SW480 (cell line): ENCODE measurements at regions not wholly inside any gene's neighbourhood (a gene's known extent, or its start where the extent isn't known, plus 50 kb on each side); places are given as distances from the start of the nearest gene placed in this dataset.
A peak's percentile ranks its signal among the peaks of the same experiment; 100 is the strongest.

Source experiments
- DNase-seq: peaks from one replicate; pipeline ENCODE4 v3.0.0-alpha.2; 2016; ENCODE audit warnings: low spot score

DNA sequence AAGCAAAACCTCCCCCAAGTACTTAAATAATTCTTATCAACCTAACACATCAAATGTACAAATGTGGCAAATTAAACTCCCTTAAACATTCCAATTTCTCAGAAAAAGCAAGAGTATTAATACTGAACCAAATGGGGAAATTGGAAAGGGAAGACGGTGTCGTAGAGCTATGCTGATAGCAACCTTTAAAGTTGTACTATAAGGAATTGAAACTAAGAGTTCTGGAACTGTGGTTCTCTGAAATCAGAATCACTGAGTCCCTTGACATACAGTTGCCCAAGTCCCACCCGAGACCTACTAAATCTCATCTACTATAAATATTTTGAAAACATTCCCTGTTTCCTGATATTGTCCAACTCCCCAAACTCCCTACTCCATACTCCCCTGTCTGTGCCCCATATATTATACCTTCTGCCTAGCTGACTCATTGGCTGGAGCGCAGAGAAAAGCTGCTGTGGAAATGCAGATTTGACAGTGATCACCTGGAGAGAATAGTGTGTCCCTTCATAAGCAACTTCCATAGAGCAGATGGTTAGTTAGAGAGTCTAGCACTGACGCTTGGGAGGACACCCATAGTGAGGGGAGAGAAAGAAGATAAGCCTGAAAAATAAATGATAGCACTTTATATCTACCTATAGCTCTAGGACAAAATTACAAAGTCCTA lies 51.4 kb upstream of the ITM2B start:
- DNase-seq: no peak

DNA sequence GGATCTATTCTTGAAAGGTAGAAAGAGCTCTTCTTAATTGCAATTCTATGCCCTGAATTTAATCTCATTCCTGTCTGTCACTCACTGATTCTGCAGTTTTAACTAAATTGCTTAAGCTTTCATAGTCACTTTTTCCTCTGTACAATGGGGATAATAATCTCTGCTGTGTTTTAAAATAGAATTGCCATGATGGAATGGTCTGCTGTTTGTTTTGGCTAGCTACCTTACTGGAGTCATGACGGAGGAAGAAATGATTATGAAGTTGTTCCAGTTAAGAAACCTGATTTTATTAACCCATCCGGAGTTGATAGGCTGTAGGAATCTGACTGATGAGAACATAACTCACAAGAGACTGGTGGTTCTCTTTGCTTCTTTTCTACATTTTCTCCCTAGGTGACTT lies 54.9 kb upstream of the ITM2B start:
- no peak for DNase-seq

DNA sequence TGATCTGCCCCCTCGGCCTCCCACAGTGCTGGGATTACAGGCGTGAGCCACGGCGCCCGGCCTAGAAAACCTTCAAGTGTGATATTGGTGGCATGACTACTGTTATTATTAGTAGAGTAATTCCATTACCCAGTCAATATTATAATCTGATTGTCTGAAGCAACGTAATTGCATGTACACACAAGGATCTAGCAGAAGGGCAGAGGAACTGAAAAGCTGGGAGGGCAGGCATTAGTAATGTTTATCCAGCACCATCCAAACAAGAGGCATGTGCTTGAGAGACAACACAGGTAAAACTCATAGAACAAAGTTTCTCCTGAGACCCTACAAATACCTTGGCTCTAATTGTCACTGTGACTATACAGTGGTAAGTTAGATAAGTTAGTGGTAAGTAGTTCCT lies 56.2 kb upstream of the ITM2B start:
- no peak for DNase-seq

DNA sequence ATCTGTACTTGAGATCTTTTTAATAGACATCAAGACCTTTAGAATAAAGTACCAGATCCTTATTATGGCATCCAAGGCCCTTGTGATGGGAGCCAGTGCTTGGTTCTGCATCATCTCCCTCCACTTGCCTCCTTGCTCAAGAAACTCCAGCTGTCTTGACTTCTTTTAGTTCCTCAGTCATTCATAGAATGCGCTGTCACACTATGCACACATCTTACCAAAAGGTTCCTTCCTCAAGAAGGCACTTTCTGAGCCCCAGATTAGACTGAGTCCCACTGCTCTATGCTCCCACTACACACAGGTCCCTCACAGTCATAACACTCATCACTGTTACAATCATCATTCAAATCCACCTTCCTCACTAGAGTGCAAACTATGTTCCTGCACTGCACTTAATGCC lies 57.8 kb upstream of the ITM2B start:
- no peak for DNase-seq

DNA sequence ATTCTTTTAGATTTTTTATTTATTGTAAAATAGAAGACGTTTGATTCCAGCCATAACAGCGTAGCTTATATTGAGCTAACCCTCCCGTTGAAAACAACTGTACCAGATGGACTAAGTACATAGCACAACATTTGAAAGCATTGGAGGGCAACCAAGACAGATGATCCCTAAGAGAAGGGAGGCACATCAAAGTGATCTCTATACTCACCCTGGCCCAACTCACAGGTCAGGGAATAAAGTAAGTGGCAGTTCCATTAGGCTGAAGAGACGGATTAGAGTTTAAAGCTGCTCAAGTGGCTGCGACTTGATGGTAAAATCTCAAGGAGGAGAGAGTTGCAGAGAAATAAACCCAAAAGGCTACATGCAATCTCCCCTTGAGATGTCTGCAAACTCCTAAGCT lies 65.1 kb upstream of the ITM2B start:
- DNase-seq: no peak

DNA sequence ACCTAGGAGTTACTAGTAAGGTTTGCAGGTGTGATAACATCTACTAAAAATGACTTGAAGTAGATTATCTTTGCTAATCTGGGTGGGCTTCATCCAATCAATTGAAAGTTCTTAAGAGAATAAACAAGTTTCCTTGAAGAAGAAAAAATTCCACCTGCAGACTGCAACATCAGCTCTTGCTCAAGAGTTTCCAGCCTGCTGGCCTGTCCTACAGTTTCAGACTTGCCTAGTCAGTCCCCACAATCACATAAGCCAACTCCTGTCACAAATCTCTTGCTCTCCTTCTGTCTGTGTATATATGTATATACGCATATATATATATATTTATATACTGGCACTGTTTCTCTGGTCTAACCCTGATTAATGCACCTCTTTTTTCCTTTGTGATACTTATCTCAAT lies 67.3 kb upstream of the ITM2B start:
- DNase-seq: no peak

DNA sequence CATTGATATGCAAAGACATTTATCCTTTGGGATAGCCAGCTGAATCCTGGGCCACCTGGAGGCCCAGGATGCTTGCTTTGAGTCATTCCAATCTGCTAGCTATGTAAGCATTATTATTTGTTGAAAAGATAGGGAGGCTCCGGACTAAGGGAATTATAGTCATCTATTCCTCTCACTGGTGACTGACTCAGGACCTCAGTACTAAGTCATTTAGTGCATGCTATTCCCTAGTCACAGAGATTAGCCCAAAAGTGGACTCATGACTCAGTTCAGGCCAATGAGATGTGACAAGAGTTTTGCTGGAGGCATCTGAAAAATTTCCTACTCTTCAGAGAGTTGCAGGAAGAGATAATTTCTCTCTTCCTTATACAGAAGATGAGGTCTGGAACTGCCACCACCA lies 67.9 kb upstream of the ITM2B start:
- DNase-seq: no peak

DNA sequence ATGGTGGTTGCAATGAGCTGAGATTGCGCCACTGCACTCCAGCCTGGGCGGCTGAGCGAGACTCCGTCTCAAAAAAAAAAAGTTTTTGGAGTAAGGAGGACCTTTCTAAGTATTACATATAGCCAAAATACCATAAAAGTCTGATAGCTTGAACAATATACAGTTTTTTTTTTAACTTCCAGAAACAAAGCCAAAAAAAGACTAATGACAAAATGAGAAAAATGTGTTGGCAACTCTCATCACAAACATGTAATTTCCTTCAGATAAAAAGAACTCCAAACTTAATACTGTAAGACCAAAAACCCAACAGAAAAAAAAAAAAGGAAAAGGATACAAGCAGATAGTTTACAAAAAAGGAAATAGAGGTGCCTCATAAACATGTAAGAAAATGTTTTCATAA lies 68.2 kb upstream of the MED4 start:
- DNase-seq: no peak

DNA sequence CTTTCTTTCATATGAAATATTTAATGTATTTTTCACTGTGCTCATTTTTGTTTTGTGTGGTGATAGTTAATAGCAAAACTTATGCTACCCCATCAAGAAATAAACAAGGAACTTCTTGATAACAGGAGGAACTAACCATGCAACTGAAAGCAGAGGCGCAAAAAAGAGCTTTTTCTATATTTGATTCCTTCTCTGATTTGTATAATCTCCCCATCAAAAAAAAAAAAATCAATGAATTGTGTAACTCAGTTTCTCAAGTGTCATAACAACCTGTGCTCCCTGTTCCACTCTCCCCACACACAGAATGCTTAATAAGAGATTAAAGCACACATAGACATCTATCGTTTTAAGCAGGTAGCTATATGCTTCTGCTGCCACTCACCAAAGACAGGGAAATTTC lies 67.3 kb upstream of the MED4 start:
- no peak for DNase-seq

DNA sequence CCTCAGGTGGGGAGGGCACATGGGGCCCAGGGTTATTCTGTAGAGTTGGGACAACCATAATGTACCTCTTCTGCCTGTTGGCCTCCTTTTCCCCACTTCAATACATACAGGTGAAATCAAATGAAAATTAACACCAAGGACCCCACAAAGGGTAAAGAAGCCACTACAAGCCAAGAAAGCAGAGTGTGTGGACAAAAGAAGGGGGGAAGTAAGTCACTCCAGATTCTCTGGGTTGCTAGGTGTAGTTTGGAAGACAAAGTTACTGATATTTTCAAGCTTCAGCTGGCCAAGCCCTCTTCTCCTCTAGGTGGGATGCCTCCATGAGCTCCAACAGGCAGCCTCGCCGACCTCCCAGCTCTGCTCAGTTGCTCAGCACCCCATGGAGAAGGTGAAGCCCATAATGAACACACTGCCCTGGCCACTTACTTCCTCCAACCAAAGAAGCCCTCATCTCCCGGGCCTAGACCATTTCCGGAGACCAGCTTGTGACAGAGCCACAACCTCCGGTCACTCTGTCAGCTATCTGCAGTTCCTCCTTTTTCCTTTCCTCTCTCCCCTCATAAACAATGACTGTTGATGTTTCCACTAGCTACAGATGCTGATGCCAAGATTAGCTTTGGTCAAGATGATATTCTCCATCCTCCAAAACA lies 66.8 kb upstream of the MED4 start:
- no peak for DNase-seq

DNA sequence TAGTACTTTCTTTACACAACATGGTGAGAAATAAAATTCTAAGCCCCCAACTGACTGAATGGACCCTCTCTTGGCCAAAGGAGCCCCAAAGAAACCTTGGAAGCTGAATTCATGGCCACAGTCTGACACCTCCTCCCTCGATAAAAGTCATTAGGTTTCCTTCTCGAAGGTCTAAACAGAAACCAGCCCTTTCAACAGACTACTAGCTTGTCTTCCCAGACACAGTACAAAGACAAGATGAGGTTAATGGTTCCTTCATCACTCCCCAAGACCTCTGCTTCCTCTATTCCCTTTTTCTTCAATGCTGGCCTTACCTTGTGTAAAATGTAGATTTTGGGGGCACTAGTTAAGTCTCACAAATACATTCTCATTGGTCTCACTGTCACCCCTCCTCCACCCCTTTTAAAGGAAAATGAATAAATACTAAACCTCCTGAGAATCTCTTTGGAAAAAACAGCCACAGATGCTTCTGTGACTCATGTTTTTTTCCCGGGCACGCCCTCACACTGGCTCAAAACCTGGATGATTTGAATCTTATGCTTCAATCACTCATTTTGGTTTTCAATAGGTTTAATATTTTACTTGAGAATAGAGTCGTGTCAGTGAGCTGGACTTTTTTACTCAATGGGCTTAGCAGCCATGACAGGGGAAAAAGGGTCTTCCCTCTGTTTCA lies 65.8 kb upstream of the MED4 start:
- no peak for DNase-seq

DNA sequence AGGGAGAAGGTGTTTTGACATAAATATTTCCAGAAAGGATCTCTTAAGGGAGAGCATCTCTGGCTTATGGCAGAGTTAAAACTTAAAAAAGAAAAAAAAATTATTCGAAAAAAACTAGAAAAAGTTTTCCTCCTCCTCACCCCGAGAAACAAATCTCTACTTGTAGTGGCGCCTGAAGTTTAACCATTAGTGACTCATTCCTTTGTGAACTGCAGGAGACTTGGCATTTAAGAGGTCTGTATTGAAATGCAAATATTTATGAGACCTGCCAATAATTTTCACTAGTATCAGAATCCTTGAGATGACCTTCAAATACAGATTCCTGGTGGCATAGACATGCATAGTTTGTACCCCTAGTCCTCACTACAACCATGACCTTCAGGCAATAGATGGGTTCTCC lies 64.9 kb upstream of the MED4 start:
- DNase-seq: no peak

DNA sequence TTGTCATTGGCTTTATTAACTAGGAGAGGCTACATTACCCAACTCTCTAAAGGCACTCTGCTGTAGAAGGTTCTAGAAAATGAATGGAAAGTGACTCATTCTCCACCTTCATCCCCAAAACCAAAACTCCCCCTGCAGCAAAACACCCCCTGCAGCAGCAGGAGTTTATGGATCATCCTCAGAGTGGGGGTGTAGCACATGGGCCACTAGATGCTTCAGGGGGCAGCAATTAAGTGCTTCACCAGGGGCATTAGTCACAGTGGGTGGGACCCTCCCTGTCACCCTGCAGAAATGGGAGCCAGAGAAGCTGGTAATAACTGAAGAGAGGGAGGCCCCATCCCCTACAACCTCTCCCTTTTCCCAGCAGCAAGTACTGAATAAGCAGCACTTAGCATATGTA lies 64.5 kb upstream of the MED4 start:
- no peak for DNase-seq

DNA sequence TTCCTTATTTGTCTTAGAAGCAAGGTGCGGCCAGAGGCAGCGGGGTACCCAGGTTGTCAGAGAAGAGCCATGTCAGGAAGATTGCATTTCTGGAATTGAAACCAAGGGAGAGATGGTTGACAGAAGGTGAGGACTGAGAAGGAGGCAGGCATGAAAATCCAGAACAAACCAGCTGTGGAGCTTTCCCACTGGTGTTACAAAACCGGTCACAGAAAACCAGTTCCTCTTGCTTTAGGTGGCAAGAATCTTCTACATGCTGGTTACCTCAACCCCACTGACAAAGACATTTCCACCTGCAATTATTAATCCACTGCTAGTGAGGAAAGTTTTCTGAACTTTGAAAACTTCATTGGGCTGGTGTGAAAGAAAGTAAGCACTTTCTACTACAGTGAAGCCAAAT lies 64.0 kb upstream of the MED4 start:
- no peak for DNase-seq

DNA sequence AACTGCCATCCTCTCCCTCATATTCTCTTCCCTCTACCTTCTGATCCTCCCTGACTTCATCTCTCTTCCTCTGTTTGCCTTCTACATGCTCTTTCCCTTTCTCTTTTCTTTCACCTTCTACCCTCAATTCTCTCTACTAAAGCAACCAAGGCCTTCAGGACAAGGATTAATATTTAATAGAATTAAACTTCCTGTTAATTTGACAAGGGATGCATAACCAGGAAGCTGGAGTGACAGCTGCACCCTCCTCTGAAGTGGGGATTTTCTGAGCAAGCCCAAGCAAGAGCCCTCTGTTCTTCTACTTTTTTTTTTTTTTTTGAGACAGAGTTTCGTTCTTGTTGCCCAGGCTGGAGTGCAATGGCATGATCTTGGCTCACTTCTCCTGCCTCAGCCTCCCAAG lies 63.4 kb upstream of the MED4 start:
- no peak for DNase-seq

DNA sequence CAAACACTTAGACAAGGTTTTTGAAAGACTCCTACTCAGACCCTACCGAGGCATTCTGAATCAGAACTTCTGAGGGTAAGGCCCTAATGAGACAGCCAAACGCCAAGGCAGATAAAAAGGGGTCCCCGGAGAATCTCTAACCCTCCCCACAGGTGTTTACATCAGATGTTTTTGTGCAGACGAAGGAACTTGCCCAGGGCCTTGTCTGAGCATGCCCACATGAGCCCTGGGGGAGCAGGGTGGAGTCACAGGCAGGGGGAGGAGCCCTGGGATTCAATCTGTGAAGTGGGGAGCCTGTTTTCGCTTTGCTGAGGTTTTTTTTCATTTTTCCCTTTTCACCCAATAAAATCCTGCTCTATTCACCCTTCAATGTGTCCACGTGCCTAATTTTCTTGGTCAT lies 61.6 kb upstream of the MED4 start:
- DNase-seq: no peak

DNA sequence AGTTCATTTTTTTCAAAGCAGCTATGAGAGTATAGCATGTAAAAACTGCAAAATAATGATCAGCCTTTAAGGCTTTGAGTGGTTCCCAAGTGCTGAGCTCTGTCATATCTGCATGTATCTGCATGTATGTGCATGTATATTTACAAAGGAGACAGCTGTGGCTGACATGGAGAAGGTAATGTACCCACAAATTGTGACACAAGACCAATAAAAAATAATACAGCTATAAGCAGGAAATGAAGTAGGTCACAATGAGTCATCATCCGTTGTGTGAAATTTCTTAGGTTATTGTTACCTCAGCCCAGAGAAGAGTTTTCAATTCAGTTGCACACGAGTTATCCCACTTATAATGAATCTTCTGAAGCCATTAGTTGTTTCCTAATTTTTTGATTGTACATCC lies 60.9 kb upstream of the MED4 start:
- DNase-seq: peak; percentile 85

DNA sequence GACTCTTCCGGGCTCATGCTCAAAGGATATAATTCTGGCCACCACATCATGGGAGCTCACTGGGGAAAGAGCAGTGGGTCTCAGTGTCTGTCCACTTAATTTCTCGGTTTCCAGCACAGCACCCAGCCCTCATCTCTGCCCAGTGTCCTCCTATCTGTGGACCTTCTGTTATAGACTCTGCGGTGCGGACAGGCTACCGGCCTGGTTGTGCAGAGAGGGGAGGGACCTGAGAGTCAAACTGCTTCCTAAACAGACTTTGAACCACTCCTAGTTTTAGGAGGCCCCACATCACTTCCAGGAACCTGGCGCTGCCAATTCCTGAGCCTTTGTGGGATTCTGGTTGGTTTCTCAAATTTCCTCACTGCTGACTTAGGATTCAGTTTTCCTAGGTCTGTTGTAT lies 59.8 kb upstream of the MED4 start:
- no peak for DNase-seq

DNA sequence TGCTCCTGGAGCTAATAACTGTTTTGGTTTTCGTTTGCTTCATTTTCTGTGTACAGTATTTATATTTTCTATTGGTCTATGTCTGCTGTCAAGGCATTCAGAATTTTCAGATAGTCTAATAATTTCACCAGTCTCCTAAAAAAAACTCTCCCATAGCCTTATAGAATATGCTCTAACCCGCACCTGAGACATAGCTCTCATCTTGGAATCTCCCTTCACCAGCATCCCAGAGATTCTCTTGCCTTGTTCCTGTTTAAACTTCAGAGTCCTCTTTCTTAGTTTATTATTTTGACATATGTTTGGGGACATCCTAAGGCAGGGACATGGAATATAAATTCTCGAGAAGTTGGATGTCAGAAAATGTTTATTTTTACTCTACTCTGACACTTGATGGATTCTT lies 58.3 kb upstream of the MED4 start:
- DNase-seq: no peak

DNA sequence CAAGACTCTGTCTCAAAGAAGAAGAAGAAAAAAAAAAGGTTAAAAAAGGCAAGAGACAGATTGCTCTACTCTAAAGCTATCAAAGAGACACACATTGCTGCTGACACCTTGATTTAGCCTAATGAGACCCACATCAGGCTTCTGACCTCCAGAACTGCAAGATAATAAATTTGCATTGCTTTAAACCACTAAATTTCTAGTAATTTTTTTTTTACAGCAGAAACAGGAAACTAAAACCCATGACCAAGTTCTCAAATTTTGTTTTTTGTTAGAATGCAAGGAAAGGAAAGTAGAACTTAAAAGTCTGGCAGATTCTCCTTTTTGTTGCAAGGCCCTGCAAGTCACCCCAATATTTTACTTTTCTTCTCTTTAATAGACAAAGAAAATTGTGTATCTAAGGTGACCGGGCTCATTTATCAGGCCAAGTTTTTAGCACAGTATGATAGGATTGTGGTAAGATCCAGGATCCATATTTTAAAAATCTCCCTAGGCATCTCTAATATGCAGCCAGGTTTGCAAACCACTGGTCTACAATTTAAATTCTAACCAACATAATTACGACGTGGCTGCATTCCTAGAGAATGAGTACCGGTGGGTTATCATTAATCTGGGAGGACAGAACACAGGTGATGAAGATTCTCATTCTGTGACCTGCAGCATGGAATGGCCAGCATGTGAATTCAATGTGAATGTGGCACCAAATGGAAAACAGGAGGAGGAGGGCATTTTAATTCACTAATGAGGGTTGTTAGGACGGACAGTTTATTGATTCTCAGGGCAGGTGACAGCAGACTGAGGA lies 56.7 kb upstream of the MED4 start:
- peak; percentile 25 for DNase-seq

DNA sequence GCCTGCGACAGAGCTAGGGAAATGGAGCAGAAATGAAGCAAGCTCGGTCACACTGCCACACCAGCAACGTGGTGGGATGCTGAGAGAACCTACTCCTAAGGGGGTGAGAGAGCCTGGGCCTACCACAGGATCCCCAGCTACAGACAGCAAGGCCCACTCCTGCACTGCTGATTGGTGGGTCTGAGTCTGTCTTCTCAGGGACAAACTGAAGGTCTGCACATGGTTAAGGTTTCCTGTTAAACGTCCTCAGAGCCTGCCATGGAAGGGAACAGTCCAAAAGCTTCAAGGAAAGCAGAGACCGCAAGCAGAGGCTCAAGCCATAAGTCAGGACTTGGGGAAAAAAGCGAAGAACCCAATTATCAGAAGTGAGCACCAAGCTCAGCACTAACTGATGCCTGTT lies 53.5 kb upstream of the MED4 start:
- DNase-seq: no peak

DNA sequence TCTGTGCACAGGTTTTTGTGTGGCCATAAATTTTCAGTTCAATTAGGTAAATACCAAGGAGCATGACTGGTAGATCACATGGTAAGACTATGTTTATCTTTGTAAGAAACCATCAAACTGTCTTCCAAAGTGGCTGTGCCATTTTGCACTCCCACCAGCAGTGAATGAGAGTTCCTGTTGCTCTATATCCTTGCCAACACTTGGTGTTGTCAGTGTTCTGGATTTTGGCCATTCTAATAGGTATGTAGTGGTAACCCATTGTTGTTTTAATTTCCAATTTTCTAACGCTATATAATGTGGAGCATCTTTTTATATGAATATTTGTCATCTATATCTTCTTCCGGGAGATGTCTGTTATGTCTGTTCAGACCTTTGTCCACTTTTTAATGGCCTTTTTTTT lies 51.7 kb upstream of the MED4 start:
- no peak for DNase-seq

DNA sequence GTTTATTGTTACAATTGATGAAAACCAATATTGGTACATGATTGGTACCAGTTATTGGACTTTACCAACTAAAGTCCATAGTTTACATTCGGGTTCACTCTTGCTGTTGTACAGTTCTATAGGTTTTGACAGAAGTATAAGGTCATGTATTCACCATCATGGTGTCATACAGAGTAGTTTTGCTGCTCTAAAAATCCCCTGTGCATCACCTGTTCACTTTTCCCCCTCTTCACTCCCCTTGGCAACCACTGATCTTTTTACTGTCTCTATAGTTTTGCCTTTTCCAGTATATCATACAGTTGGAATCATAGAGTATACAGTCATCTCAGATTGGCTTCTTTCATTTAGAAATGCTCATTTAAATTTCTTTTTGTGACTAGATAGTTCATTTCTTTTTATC lies 51.2 kb upstream of the MED4 start:
- DNase-seq: no peak
